Activated naive CD4-positive, alpha-beta T cell treated with anti-CD3 and anti-CD28 coated beads, Interleukin-2, amount 50 U/mL, for 72 hours (primary cell): ENCODE measurements at regions not wholly inside any gene's neighbourhood (a gene's known extent, or its start where the extent isn't known, plus 50 kb on each side); places are given as distances from the start of the nearest gene placed in this dataset.

ENCODE experiments used
- ATAC-seq, 2 donors: fragments of 150-1000 bp; cut with Tn5 transposase; 2 replicates each; pipeline ENCODE4 v1.10.0; 2021; ENCODE audit warnings: mild to moderate bottlenecking in 2 of 2, moderate library complexity in 2 of 2
- DNase-seq, 2 donors: peaks; one replicate each; pipeline ENCODE4 v3.0.0; 2021 to 2022; ENCODE audit warnings: low spot score in 2 of 2
- H3K27ac Mint-ChIP-seq, 2 donors: one replicate each; pipeline ENCODE4 v1.8.0; 2022; ENCODE audit warnings: mild to moderate bottlenecking in 2 of 2, mixed read lengths in 2 of 2
- H3K36me3 Mint-ChIP-seq, 2 donors: one replicate each; pipeline ENCODE4 v1.8.0; 2022; ENCODE audit warnings: mixed read lengths in 2 of 2
- H3K9me3 Mint-ChIP-seq, 2 donors: one replicate each; pipeline ENCODE4 v1.8.0; 2022; ENCODE audit warnings: mixed read lengths in 2 of 2

DNA sequence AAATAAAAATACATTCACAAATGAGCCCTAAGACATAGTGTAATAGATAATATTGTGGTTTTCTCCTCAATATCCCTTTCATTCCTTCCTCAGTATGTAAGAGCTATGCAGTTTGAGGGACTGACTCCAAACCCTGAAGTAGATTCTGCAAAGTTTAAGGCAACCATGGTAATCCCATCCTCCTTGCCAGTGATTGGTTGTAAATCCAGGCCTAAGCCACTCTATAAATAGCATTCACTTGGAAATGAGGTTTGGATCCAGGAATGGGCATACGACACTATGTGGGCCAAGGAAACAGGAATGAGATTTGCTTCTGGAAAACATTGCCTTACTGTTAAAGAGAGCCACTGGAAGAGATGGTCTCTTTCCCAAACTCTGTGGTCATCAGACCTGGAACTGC, 468.7 kb upstream of the SOX5 start:
- Mint-ChIP-seq H3K27ac (no peak overlapping the region), H3K9me3 (peaks cover 0 to 5% of the 10 kb centered on the region in 2 donors), H3K36me3 (no peaks in the 10 kb centered on the region)
- DNase-seq (no peak), ATAC-seq (no peak)

DNA sequence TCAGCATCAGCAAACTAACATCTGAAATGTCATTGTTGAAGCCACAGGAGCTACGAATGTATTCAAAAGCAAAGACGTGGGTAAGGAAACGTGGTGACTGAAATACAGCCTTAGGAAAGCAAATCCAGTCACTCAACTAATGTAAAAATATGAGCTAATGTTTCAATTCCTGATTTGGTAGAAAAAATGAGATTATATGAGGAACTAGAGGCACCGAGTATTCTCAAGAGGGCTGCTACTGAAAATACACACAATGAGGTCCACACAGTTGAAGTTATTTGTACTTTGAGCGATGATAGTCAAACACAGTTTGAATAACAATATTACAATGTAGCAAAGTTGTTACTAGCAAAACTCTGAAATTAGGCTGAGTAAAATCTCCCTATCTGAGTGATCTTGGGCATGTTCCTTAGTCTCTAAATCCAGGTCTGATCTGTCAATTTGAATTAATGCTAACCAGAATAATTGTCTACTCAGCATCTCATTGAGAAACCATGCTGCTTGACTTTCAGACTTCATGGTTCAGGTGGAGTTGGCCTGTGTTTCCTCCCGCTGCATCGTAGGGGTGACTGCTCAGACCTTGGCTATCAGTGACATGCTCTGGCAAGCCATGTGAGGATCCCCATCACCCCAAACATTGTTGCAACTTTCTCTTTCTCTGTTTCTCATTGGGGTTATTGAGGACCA, 467.1 kb upstream of the SOX5 start:
- Mint-ChIP-seq H3K27ac (no peak overlapping the region), H3K36me3 (no peaks in the 10 kb centered on the region), H3K9me3 (peaks cover 5% of the 10 kb centered on the region in 2 donors)
- DNase-seq (no peak), ATAC-seq (no peak)

DNA sequence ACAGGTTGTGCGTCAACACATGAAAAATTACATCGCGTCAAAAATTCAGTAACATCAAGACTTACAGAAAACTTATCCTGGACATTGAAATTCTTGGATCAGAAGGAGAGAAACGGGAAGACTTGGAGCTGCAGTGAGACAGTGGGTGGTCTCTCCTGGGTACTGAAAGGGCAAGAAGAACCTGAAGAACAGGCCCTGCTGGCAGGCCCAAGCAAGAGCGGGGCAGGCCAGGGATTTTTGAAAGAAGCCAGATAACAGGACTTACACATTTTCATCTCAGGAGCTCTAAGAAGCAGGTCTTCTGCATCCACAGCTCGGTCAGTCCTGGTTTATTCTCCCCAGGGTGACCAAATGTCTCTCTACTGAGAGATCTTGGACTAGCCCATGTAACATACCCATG, 466.5 kb upstream of the SOX5 start:
- no peak for ATAC-seq
- Mint-ChIP-seq H3K27ac (no peak overlapping the region), H3K9me3 (peaks cover 5% of the 10 kb centered on the region in 2 donors), H3K36me3 (no peaks in the 10 kb centered on the region)
- no peak for DNase-seq

DNA sequence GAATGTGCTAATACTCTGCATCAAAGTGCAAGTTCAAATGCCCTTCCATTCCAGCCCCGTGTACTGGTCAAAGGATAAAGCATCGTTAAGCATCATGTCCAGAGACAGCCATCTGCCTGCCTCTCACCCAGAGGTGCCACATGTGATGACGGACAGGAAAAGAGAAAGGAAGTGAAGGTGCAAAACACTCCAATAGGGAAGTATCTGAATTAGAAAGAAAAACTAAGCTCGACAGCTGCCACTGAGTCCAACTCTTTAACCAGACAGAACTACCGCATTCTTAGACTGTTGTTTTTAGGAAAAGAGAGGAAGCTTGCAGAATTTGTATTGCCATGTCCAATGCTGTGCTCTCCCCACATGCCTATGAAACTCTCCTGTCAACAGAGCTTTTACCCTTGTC, 465.0 kb upstream of the SOX5 start:
- Mint-ChIP-seq H3K27ac (no peak overlapping the region), H3K36me3 (no peaks in the 10 kb centered on the region), H3K9me3 (peaks cover 5% of the 10 kb centered on the region in 2 donors)
- ATAC-seq, result no peak
- DNase-seq, result no peak

DNA sequence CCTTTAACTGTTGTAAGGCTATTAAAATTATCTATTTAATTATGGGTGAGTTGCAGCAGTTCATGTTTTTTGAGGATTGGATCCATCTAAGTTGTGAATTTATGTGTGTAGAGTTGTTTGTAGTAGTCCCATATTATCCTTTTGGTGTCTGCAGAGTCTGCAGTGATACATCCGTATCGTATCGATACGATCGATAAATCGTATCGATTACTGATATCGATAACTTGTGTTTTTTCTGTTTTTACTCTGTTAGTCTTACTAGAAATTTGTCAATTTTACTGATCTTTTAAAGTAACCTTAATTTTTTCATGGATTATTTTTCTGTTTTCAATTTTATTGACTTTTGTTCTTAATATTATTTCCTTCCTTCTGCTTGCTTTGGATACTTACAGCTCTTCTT, 462.5 kb upstream of the SOX5 start:
- Mint-ChIP-seq H3K27ac (no peak overlapping the region), H3K9me3 (peaks cover 1 to 5% of the 10 kb centered on the region in 2 donors), H3K36me3 (no peaks in the 10 kb centered on the region)
- ATAC-seq, result no peak
- no peak for DNase-seq

DNA sequence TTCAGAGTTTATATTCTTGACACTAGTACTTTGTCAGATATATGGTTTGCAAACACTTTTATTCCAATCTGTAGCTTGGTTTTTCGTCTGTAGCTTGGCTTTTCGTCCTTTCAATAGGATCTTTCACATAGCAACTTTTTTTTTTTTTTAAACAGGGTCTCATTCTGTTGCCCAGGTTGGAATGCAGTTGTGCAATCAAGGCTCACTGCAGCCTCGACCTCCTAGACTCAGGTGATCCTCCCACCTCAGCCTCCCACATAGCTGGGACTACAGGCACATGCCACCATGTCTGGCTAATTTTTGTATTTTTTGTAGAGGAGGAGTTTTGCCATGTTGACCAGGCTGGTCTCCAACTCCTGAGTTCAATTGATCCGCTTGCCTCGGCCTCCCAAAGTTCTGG, 460.4 kb upstream of the SOX5 start:
- Mint-ChIP-seq H3K27ac (no peak overlapping the region), H3K9me3 (peaks cover 0 to 5% of the 10 kb centered on the region in 2 donors), H3K36me3 (no peaks in the 10 kb centered on the region)
- DNase-seq, result no peak
- no peak for ATAC-seq

DNA sequence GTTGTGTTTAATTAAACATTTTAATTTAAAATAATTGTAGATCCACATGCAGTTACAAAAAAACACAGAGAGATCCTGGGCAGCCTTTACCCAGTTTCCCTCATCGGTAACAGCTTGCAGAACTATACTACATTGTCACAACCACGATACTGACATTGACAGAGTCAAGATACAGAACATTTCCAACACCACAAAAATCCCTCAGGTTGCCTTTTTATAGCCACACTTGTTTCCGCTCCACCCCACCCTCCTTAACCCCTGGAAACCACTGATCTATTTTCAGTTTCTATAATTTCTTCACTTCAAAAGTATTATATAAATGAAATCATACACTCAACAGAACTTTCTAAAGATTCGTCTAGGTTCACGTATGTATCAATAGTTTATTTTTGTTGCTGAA, 458.8 kb upstream of the SOX5 start:
- no peak overlapping the region for H3K27ac Mint-ChIP-seq
- peaks cover 5 to 10% of the 10 kb centered on the region in 2 donors for H3K9me3 Mint-ChIP-seq
- ATAC-seq, result no peak
- H3K36me3 Mint-ChIP-seq, result no peaks in the 10 kb centered on the region
- no peak for DNase-seq

DNA sequence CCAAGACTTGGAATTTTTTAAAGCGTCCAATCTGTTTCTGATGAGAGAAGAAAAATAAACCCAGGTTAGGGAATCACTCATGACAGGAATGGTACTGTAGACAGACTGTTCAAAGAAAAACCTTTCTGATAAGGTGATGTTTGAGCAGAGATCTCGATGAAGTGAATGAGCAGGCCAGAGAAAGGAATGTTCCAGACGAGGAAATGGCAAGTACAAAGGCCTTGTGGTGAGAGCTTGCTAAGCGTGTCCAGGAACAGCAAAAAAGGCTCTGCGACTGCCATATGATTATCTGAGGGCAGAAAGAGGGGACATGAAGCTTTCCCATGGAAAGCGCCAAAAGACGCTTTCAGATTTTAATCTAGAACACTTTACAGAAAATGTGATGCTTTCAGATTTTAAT, 458.4 kb upstream of the SOX5 start:
- H3K36me3 Mint-ChIP-seq, result no peaks in the 10 kb centered on the region
- no peak overlapping the region for H3K27ac Mint-ChIP-seq
- ATAC-seq (no peak), DNase-seq (no peak)
- H3K9me3 Mint-ChIP-seq, result peaks cover 5 to 10% of the 10 kb centered on the region in 2 donors

DNA sequence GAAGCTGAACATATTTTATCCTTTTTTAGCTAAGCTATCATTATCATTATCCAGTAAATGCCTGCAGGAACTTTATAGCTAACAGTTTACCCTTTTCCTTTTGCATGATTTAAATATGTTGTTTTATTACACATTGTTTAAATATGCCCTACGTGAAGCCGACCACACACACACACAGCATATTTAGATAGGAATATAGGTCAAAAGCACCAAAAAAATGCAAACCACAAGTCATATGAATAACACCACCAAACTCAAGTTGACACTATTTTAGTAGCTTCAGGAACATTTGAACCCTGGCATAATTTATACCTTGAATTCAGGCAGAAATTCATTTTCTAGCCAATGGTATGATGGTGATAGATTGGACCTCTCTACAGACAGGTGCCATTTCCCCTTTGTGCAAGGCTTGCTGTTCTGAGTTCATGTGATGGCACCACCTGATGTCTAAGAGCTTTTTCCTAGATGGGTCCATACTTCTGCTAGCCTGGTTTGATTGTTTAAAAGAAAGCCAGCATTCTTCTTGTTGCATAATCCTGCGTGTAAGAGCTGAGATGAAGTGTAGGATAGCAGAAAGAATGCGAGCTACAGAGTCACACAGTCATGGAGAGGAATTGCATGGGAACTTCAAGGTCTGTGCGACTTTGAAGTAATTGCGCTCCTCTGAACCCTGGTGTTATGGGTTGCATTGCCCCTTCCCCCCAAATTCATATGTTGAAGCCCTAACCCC, 454.8 kb upstream of the SOX5 start:
- H3K27ac Mint-ChIP-seq, result no peak overlapping the region
- no peak for ATAC-seq
- no peaks in the 10 kb centered on the region for H3K36me3 Mint-ChIP-seq
- peaks cover 5% of the 10 kb centered on the region in 2 donors for H3K9me3 Mint-ChIP-seq
- no peak for DNase-seq

DNA sequence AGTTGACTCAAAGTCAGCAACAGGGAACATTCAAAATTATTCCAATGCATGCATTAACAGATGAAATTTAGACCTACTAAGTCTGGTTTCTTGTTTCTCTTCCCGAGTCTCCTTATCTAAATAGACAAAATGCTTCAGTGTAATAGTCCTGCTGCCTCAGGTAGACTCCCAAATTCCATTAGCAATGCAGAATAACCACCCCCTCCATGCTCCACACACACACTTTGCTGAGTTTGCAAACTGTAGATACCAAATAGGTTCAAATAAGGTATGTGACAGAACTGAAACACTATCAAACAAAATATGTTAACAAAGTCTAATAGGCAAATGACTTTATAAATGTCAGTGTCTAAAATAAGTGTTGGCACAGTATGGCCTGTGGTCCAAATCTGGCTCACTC, 451.1 kb upstream of the SOX5 start:
- H3K9me3 Mint-ChIP-seq, result peaks cover 5% of the 10 kb centered on the region in 2 donors
- no peaks in the 10 kb centered on the region for H3K36me3 Mint-ChIP-seq
- H3K27ac Mint-ChIP-seq, result no peak overlapping the region
- DNase-seq (no peak), ATAC-seq (no peak)

DNA sequence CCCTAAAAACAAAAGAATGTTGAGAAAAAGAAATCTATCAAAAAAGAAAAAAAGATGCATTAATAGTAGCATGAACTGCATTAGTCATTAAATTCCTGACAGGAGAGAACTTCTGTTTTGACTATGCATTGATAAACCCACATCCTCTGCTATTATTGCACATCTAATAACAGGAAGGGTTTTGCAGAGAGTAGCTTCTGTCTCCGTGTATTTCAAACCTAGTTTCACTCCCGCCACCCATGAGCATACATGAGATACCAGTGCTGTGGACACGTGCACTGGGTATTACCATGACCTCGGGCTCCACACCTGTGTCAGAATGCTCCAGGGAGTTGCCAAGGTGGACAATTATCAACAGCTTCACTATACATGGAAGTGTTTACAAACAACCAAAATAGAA, 449.1 kb upstream of the SOX5 start:
- DNase-seq, result no peak
- Mint-ChIP-seq H3K27ac (no peak overlapping the region), H3K9me3 (no peaks in the 10 kb centered on the region), H3K36me3 (no peaks in the 10 kb centered on the region)
- ATAC-seq, result no peak

DNA sequence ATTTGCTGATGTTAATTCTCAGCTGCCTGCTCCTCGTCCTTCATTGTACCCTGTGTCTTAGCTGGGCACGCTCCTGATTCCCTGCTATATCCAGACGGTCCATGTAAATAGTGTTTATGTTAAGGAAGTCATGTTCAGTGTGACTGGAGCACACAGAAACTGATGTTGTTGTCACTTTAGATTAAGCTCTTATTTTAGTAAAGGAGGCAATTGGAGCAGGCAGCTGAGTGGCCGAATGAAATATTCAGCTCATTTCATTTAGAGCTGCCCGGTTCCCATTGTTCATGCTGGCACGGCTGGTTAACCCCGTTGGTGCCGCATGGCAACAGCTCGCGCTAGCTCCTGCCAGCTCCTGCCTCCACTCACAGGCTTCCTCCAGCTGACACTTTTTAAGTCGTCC, 446.8 kb upstream of the SOX5 start:
- Mint-ChIP-seq H3K9me3 (peaks cover 8% of the 10 kb centered on the region in 2 donors), H3K27ac (no peak overlapping the region), H3K36me3 (no peaks in the 10 kb centered on the region)
- no peak for DNase-seq
- ATAC-seq, result no peak

DNA sequence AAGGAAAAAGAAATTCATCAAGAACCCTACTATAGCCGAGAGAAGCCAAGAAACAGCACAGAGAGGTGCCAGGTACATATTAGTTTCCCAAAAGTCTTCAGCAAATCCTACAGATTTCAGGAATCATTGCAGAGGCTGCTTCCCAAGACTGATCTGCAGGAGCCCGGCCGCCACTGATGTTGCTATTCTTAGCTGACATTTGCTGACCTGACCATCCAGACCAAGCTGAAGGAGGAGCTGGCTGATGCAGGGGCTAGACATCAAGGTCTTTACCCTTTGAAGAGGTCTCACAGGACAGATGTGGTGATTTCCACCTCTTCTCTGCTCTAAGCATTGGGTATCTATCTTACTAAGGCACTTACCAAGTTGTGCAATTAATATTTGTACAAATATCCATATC, 444.8 kb upstream of the SOX5 start:
- no peak for DNase-seq
- H3K27ac Mint-ChIP-seq, result no peak overlapping the region
- no peaks in the 10 kb centered on the region for H3K36me3 Mint-ChIP-seq

DNA sequence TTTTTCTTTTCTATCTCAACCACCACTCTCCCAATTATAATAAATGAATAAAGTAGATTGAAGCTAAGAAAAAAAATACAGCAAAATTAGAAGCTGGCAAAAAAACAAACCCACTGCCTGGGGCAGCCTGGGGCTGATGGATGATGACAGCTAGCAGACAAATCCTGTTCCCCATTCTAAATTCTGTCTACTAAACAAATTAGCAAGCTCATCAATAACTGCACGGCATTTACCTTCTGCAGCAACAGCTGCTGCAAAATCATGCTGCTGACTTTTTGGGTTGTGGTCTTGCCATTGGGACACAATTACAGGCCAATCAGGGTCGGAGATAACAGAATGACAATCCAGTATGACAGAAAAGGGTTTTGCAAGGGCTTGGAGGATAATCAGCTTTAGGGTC, 443.6 kb upstream of the SOX5 start:
- no peak overlapping the region for H3K27ac Mint-ChIP-seq
- peaks cover 12 to 19% of the 10 kb centered on the region in 2 donors for H3K9me3 Mint-ChIP-seq
- no peak for ATAC-seq
- DNase-seq, result no peak
- H3K36me3 Mint-ChIP-seq, result no peaks in the 10 kb centered on the region

More for the DNA sequence above, 444.8 kb upstream of the SOX5 start:
- H3K9me3 Mint-ChIP-seq, result peaks cover 11 to 18% of the 10 kb centered on the region in 2 donors
- no peak for ATAC-seq

DNA sequence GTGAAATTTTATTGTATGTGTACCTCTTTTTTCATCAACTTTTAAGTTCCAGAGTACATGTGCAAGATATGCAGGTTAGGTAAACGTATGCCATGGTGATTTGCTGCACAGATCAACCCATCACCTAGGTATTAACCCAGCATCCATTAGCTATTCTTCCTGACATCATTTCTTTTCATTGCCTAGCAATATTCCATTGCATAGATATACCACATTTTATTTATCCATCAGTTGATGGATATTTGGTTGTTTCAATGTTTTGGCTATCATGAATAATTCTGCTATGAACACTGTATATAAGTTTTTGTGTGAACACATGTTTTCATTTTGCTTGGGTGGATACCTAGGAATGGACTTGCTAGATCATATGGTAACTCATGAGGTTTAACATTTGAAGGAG, 439.9 kb upstream of the SOX5 start:
- H3K36me3 Mint-ChIP-seq, result no peaks in the 10 kb centered on the region
- DNase-seq (no peak), ATAC-seq (no peak)
- peaks cover 12 to 24% of the 10 kb centered on the region in 2 donors for H3K9me3 Mint-ChIP-seq
- no peak overlapping the region for H3K27ac Mint-ChIP-seq

DNA sequence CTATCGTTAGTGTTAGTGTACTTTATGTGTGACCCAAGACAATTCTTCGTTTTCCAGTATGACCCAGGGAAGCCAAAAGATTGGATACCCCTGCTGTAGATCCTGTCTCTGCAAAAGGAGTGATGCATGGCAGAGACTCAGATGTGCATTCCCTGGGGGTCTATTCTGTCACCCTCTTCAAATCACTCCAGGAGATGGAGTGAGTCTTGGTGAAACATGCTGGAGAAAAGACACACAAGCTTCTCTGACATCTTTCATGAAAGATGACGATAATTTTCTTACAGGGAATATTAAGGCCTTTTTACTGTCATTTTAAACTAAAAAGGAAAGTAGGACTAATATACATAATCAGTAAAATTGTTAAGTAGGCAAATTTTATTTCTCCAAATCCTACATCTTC, 437.9 kb upstream of the SOX5 start:
- DNase-seq (no peak), ATAC-seq (no peak)
- Mint-ChIP-seq H3K9me3 (peaks cover 17 to 27% of the 10 kb centered on the region in 2 donors), H3K27ac (no peak overlapping the region), H3K36me3 (no peaks in the 10 kb centered on the region)

DNA sequence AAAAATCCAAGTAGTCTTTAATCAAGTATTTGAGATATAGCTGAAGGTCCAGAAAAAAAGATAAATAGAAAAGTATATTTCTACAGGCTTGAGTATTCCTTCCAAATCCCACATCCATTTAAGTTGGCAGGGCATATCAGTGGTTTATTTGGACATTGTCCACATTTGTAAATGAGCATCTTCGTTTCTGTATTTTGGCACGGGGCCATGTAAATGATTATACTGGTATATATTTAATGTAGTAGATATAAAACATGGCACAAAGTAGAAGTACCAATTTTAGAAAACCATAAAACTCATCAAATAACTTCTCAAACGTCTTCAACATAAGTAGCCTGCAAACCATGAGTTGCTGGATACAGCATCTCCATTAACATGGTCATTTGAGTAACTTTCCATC, 437.4 kb upstream of the SOX5 start:
- Mint-ChIP-seq H3K9me3 (peaks cover 17 to 26% of the 10 kb centered on the region in 2 donors), H3K36me3 (no peaks in the 10 kb centered on the region), H3K27ac (no peak overlapping the region)
- no peak for DNase-seq
- ATAC-seq, result no peak

DNA sequence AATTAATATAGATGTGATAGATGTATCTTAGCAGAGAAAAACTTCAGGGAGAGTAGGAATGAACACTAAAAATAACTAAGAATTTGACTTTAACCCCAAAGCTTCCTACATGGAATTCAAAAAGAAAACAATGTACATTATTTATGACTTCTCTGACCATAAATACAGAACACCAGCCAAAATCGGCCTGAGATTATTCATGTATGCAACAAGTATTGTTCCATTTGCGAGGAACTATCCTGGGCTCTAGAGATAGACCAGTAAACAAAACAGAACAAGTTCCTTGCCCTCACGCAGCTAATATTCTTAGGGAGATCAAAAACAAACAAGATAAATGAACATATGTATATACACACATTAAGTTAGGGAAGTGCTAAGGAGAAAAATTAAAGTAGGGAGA, 432.3 kb upstream of the SOX5 start:
- DNase-seq (no peak), ATAC-seq (no peak)
- no peak overlapping the region for H3K27ac Mint-ChIP-seq
- no peaks in the 10 kb centered on the region for H3K36me3 Mint-ChIP-seq
- H3K9me3 Mint-ChIP-seq, result peaks cover 13 to 14% of the 10 kb centered on the region in 2 donors
